NT2/D1 (cell line): ENCODE measurements at regions not wholly inside any gene's neighbourhood (a gene's known extent, or its start where the extent isn't known, plus 50 kb on each side); places are given as distances from the start of the nearest gene placed in this dataset.

Source experiments
- DNase-seq: peaks from one replicate; pipeline ENCODE4 v3.0.0-alpha.2; 2011; ENCODE audit warnings: low read depth, low spot score
- H3K27me3 ChIP-seq: 2 replicates; pipeline ENCODE4 v1.6.0; 2011; ENCODE audit warnings: mild to moderate bottlenecking; ENCODE audit not compliant: insufficient read length, insufficient read depth
- H3K36me3 ChIP-seq: 2 replicates; pipeline ENCODE4 v1.6.1; 2011; ENCODE audit warnings: mild to moderate bottlenecking, low read length, mixed read lengths; ENCODE audit not compliant: insufficient read depth, insufficient read length
- H3K4me1 ChIP-seq: 2 replicates; pipeline ENCODE4 v1.5.1; 2011; ENCODE audit not compliant: insufficient read depth, insufficient read length
- H3K4me3 ChIP-seq: 2 replicates; pipeline ENCODE4 v1.5.1; 2011; ENCODE audit warnings: low read depth; ENCODE audit not compliant: insufficient read length
- H3K9ac ChIP-seq: 2 replicates; pipeline ENCODE4 v1.6.0; 2011; ENCODE audit warnings: low read depth; ENCODE audit not compliant: insufficient read length
- H3K9me3 ChIP-seq: 2 replicates; pipeline ENCODE4 v1.5.1; 2011; ENCODE audit warnings: mild to moderate bottlenecking, low read length; ENCODE audit not compliant: insufficient read depth
- SUZ12 ChIP-seq: IDR thresholded peaks from 2 replicates; pipeline ENCODE4 v1.6.1; 2011; ENCODE audit not compliant: insufficient read length, insufficient read depth; ENCODE audit errors: extremely low read depth
- YY1 ChIP-seq: IDR thresholded peaks from 2 replicates; pipeline ENCODE4 v1.6.1; 2011; ENCODE audit not compliant: insufficient read length, insufficient read depth
- ZNF274 ChIP-seq: IDR thresholded peaks from 2 replicates; pipeline ENCODE4 v1.6.1; 2011; ENCODE audit warnings: mild to moderate bottlenecking, low read depth, low read length

DNA sequence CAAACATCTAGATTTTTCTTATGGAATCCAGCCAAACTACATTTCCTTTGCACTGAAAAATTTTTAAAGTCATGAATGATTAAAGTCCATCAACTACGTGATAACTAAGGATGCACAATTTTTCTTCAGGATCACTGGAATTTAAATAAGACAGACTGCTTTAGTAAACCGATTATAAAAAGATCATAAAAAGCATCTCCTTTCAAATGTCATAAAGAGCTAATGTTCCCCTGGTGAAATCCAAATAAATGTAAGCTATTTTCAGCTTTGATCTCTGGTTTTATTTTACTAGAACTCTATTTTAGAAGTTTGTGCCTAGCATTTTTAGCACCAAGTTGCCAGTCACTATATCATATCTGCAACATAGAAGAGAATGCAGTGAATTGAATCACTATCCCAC, 460.8 kb downstream of the RFC3 start:
- H3K9ac ChIP-seq: no peak overlapping the region
- no peaks in the 10 kb centered on the region for H3K27me3 ChIP-seq
- DNase-seq: no peak
- no peak overlapping the region for H3K4me3 ChIP-seq
- H3K9me3 ChIP-seq: no peaks in the 10 kb centered on the region
- H3K36me3 ChIP-seq: no peaks in the 10 kb centered on the region
- TF ChIP-seq ZNF274: no peak
- TF ChIP-seq SUZ12: no peak
- TF ChIP-seq YY1: no peak
- no peaks in the 10 kb centered on the region for H3K4me1 ChIP-seq

DNA sequence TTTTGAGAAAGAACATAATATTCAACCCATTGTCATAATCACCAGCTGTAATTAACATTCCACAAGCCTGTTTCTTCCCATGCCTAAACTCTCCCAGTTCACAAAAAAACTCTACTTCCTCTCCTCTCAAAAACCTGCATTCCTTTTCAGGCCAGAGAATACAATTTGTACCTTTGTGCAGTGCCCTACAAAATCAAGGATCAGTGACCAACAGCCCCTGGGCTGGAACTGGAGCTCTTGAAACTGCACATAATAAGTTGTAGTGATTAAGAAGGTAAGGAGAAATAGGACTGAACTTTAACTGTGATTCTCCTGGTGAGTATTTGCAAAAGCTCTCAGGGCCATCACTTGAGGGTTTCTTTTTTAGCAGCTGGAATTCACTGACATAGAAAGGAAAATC, 472.7 kb downstream of the RFC3 start:
- Histone ChIP-seq H3K36me3 (no peaks in the 10 kb centered on the region), H3K4me3 (no peak overlapping the region), H3K27me3 (no peaks in the 10 kb centered on the region), H3K9ac (no peak overlapping the region), H3K9me3 (no peaks in the 10 kb centered on the region), H3K4me1 (no peaks in the 10 kb centered on the region)
- DNase-seq: no peak
- TF ChIP-seq ZNF274 (no peak), SUZ12 (no peak), YY1 (no peak)

DNA sequence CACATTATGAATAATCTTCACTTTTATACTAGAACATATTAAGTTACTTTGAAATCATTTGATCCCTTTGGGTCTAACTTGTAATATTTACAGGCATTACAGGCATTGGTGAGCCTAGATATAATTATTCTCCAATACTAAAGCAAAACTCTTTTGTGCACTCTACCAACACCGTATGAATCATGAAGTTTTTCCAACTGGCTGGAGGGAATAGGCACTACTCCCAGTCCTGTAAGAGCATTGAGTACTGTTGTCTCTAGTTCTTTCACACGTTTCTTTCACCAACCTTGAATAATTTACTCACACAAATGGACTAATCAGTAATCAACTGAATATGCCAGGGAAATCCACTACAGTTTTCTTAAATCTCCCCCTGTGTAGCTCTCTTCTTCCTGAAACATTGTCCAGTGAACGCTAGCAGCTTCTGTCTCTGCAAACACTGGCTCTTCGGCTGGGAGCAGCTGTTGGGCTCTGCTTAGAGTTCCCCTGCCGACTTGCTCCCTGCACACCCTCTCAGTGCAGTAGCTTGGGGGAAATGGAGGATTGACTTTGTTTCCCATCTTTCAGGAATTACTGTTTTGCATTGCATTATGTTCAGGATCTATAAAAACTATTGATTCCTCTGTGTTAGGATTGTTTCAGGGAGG, 476.7 kb downstream of the RFC3 start:
- no peaks in the 10 kb centered on the region for H3K9me3 ChIP-seq
- no peaks in the 10 kb centered on the region for H3K27me3 ChIP-seq
- no peaks in the 10 kb centered on the region for H3K4me1 ChIP-seq
- H3K9ac ChIP-seq: no peak overlapping the region
- no peak for DNase-seq
- TF ChIP-seq ZNF274 (no peak), YY1 (no peak), SUZ12 (no peak)
- no peak overlapping the region for H3K4me3 ChIP-seq
- no peaks in the 10 kb centered on the region for H3K36me3 ChIP-seq

DNA sequence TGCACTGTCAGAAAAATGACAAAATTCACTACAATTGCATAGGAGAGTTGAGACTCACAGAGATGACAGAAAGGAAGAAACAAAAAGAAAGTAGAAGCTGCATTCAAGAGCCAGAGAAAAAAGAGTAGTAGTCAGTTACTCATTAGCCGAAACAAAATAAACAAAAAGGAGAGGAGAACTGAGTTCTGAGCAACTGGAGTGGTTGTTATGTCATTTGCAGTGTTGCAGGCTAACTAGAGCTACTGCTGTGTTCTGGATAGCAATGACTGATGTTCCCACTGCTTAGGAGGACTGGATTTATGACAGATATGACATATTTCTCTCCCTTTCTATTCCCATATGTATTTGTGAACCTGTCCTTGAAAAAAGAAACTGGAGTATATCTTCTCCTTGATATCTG, 482.6 kb downstream of the RFC3 start:
- H3K27me3 ChIP-seq: no peaks in the 10 kb centered on the region
- no peak overlapping the region for H3K4me3 ChIP-seq
- H3K9ac ChIP-seq: no peak overlapping the region
- no peaks in the 10 kb centered on the region for H3K9me3 ChIP-seq
- no peaks in the 10 kb centered on the region for H3K36me3 ChIP-seq
- H3K4me1 ChIP-seq: no peaks in the 10 kb centered on the region
- DNase-seq: no peak
- TF ChIP-seq SUZ12 (no peak), YY1 (no peak), ZNF274 (no peak)

DNA sequence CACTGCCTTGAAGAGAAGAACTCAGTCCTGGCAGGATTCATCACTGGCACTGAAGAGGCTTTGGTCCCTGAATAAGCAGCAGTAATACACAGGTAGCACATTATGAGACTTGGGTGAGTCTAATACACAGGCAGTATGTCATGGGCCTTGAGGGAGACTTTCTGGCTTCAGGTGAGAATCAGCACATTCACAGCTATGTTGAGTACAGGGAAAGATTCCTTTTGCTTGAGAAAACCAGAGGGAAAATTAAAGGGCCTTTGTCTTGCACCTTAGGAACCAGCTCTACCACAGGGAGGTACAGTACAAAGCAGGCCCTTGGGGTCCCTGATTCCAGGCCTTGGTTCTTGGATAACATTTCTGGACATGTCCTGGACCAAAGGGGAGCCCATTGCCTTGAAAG, 484.6 kb downstream of the RFC3 start:
- no peaks in the 10 kb centered on the region for H3K27me3 ChIP-seq
- no peak overlapping the region for H3K9ac ChIP-seq
- H3K36me3 ChIP-seq: no peaks in the 10 kb centered on the region
- TF ChIP-seq SUZ12: no peak
- TF ChIP-seq ZNF274: no peak
- DNase-seq: no peak
- H3K4me3 ChIP-seq: no peak overlapping the region
- no peaks in the 10 kb centered on the region for H3K9me3 ChIP-seq
- no peaks in the 10 kb centered on the region for H3K4me1 ChIP-seq

GRCh38 chr13:34303346-34303745, 485.4 kb downstream of the RFC3 start:
- Histone ChIP-seq H3K36me3 (no peaks in the 10 kb centered on the region), H3K4me3 (no peak overlapping the region), H3K27me3 (no peaks in the 10 kb centered on the region), H3K9ac (no peak overlapping the region), H3K4me1 (no peaks in the 10 kb centered on the region), H3K9me3 (no peaks in the 10 kb centered on the region)
- TF ChIP-seq YY1 (no peak), SUZ12 (no peak), ZNF274 (no peak)
- no peak for DNase-seq

DNA sequence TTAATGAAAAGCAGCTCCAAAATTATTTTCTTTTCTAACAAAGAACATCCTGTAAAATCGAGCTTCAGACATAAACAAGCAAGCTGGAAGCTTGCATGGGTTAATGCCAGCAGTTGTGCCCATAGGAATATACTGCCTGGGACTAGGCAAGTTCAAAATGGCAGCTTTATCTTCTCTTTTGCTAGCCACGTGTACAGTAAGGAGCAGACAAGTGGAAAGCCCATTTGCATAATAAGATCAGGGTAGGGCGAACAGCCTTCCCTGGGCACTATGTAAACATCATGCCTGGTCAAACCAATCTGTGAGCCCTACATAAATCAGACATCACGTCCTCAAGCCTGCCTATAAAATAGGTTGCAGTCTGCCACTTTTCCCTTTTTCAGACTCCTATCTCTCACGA, 489.7 kb downstream of the RFC3 start:
- H3K4me3 ChIP-seq: no peak overlapping the region
- H3K4me1 ChIP-seq: no peaks in the 10 kb centered on the region
- H3K9ac ChIP-seq: no peak overlapping the region
- no peak for TF ChIP-seq ZNF274
- TF ChIP-seq YY1: no peak
- TF ChIP-seq SUZ12: no peak
- H3K27me3 ChIP-seq: no peaks in the 10 kb centered on the region
- no peaks in the 10 kb centered on the region for H3K9me3 ChIP-seq
- DNase-seq: no peak
- H3K36me3 ChIP-seq: no peaks in the 10 kb centered on the region
